ENCODE measurements at regions not wholly inside any gene's neighbourhood (a gene's known extent, or its start where the extent isn't known, plus 50 kb on each side); places are given as distances from the start of the nearest gene placed in this dataset.

DNA sequence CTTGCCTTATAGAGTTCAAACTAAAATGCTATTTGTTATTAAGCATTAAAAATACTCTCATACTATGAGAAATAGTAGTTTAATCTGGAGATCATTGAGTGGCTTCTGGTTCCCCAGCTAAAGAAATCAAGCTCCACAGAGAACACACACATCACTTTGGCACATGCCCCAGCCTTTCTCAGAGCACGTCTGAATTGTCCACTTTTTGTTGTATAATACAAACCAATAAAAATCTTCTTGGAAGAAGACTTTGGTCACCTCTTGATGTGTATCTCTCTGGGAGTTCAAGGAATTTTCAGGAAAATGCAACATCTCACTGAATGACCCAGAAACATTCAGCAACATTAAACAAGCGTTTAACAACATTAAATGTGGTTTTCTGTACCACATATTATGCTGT lies 413.9 kb downstream of the GALC start:
- TF ChIP-seq CTCF (IDR thresholded peaks at IDR 0.05) (no peak), POLR2A (IDR thresholded peaks at IDR 0.05) (no peak)
- no peak overlapping the region for H3K27ac ChIP-seq
- H3K36me3 ChIP-seq: no peaks in the 10 kb centered on the region
- no peak overlapping the region for H3K4me3 ChIP-seq
- no peaks in the 10 kb centered on the region for H3K27me3 ChIP-seq
- DNase-seq: no peak
- H3K9me3 ChIP-seq: no peaks in the 10 kb centered on the region
- 41% methylated on average over 2 of the region's 2 CpGs for WGBS (ENCODE audit: insufficient coverage, low coverage, low lambda C conversion rate, missing lambda C conversion rate)
- intact Hi-C loops (cut with DNase I): no loop called here
- no peak for ATAC-seq
- H3K4me1 ChIP-seq: no peaks in the 10 kb centered on the region

DNA sequence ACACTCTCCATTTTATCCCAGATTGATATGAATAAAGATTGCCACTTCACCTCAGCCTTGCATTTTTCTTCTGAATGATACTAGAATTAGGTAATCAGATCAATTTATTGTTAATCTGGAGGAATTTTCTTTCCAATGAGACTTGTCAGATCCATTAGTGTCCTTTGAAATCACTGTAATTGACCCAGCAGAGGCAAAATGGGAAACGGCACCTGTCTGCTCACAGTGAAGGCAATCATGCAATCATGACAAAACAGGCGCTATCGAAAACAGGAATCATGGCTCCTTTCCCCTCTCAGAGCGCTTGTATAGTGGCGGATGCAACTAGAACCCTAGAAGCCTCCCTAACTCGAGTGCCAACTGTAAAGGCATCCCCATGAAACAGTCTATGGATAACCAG lies 417.6 kb downstream of the GALC start:
- ATAC-seq (no peak), DNase-seq (no peak)
- Histone ChIP-seq H3K27me3 (no peaks in the 10 kb centered on the region), H3K27ac (no peak overlapping the region), H3K36me3 (no peaks in the 10 kb centered on the region), H3K4me1 (no peaks in the 10 kb centered on the region), H3K4me3 (no peak overlapping the region), H3K9me3 (no peaks in the 10 kb centered on the region)
- TF ChIP-seq POLR2A (IDR thresholded peaks at IDR 0.05): no peak
- TF ChIP-seq CTCF (IDR thresholded peaks at IDR 0.05): no peak
- intact Hi-C loops (cut with DNase I): no loop called here
- WGBS (ENCODE audit: insufficient coverage, low coverage, low lambda C conversion rate, missing lambda C conversion rate): 50% methylated on average over 6 of the region's 6 CpGs

DNA sequence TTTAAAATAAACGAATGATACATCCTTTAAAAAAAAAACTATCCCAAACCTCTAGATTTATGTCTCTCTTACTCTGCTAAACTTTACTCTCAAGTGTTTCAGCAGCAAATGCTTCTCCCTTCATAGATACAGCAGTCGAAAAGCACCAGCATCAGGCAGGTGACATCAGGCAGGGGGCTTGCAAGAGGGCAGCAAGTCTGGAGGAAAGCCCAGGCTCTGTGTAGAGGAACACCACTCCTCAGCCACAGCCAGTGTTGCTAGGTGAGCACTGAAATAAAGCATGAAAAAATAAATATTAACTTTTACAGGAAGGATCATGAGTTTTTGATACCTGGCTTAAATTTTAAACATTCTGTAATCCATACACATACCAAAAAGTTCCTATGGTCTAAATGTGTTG lies 419.4 kb downstream of the GALC start:
- Histone ChIP-seq H3K27me3 (no peaks in the 10 kb centered on the region), H3K9me3 (no peaks in the 10 kb centered on the region), H3K4me3 (no peak overlapping the region), H3K27ac (no peak overlapping the region), H3K4me1 (no peaks in the 10 kb centered on the region), H3K36me3 (no peaks in the 10 kb centered on the region)
- intact Hi-C loops (cut with DNase I): no loop called here
- TF ChIP-seq CTCF (IDR thresholded peaks at IDR 0.05) (no peak), POLR2A (IDR thresholded peaks at IDR 0.05) (no peak)
- WGBS (ENCODE audit: insufficient coverage, low coverage, low lambda C conversion rate, missing lambda C conversion rate): 30% methylated on average over 2 of the region's 2 CpGs
- ATAC-seq (no peak), DNase-seq (no peak)

- 25% methylated on average over 4 of the region's 4 CpGs for WGBS (ENCODE audit: insufficient coverage, low coverage, low lambda C conversion rate, missing lambda C conversion rate)
- no peak for ATAC-seq
- no peak overlapping the region for H3K4me3 ChIP-seq
- no peaks in the 10 kb centered on the region for H3K4me1 ChIP-seq
- DNase-seq: no peak
- TF ChIP-seq POLR2A (IDR thresholded peaks at IDR 0.05) (no peak), CTCF (IDR thresholded peaks at IDR 0.05) (no peak)
- H3K27me3 ChIP-seq: no peaks in the 10 kb centered on the region
- H3K9me3 ChIP-seq: no peaks in the 10 kb centered on the region
- H3K27ac ChIP-seq: no peak overlapping the region
- no peaks in the 10 kb centered on the region for H3K36me3 ChIP-seq
- intact Hi-C loops (cut with DNase I): no loop called here
Measured at GRCh38 chr14:87567618-87568295, 425.2 kb downstream of the GALC start.

DNA sequence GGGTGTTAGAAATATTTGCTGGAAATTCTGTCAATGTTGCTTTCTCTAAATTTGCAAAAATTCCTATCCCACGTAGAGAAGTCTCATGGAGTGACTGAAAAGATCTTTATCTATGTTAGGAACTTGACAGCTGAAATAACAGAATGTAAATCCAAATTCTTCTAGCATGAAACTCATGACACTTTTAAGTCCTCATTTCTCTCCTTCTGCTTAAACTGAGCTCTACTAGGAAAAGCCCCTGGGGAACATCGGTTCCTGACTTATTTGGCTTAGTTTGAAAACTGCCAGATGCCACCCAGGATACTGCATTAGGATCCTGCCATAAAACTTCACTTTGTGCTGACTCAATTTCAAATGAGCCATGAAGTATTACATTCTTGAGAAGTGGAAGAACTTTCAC lies 426.0 kb downstream of the GALC start:
- no peak overlapping the region for H3K4me3 ChIP-seq
- TF ChIP-seq CTCF (IDR thresholded peaks at IDR 0.05) (no peak), POLR2A (IDR thresholded peaks at IDR 0.05) (no peak)
- 17% methylated on average over 2 of the region's 2 CpGs for WGBS (ENCODE audit: insufficient coverage, low coverage, low lambda C conversion rate, missing lambda C conversion rate)
- H3K27me3 ChIP-seq: no peaks in the 10 kb centered on the region
- H3K36me3 ChIP-seq: no peaks in the 10 kb centered on the region
- no peak overlapping the region for H3K27ac ChIP-seq
- H3K9me3 ChIP-seq: no peaks in the 10 kb centered on the region
- intact Hi-C loops (cut with DNase I): no loop called here
- DNase-seq: no peak
- no peak for ATAC-seq
- H3K4me1 ChIP-seq: no peaks in the 10 kb centered on the region

All from right lobe of liver (tissue), 6 donors.